ENCODE measurements at regions not wholly inside any gene's neighbourhood (a gene's known extent, or its start where the extent isn't known, plus 50 kb on each side); places are given as distances from the start of the nearest gene placed in this dataset.

DNA sequence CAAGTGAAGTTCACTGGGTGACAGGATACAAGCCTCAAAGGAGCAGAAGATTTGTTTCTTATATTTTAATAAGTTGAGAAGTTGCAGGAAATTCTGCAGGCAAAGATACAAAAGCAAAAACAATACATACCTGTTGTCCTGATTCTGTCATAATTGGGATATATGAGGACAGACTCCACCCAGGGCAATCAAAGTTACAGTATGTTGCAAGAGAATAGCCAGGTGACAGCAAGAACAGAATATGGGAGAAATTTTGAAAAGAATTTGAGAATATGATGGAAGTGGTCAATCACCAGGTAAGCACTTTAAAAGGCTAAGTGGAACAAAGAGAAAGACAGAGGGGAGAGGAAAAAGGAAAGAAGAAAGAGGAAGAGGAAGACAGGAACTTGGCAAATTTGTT, 607.6 kb upstream of the ADGRL4 start:
- H3K9me3 ChIP-seq (ENCODE audit: insufficient read depth, low read depth, low read length): no peaks in the 10 kb centered on the region
- H3K27me3 ChIP-seq (ENCODE audit: insufficient read depth, low read length): no peaks in the 10 kb centered on the region
- H3K36me3 ChIP-seq (ENCODE audit: insufficient read depth, low read depth, low read length): no peaks in the 10 kb centered on the region
- H3K4me3 ChIP-seq (ENCODE audit: low read length): no peak overlapping the region
- H3K27ac ChIP-seq (ENCODE audit: low read length): no peak overlapping the region
- H3K4me1 ChIP-seq (ENCODE audit: insufficient read depth, low read length): no peaks in the 10 kb centered on the region
- no peak overlapping the region for H3K9ac ChIP-seq (ENCODE audit: low read depth, low read length)

DNA sequence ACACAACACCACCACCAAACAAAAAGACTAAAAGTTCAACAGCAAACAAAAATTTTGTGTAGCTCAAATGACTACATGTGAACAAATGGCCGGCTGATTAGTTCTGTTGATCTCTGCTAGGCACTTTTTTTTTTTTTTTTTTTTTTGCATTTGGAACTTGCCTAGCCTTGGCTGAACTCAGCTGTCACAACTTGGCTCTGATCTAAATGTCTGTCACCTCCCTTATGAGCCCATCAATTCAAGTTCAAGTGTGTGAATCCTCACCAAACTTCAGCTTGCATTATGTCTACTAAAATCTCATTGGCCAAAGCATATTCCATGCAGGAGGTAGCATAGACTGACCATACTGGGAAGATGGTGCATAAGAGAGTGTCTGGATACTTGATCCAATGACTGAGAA, 606.5 kb upstream of the ADGRL4 start:
- Histone ChIP-seq H3K27me3 (ENCODE audit: insufficient read depth, low read length) (no peaks in the 10 kb centered on the region), H3K4me3 (ENCODE audit: low read length) (no peak overlapping the region), H3K27ac (ENCODE audit: low read length) (no peak overlapping the region), H3K9me3 (ENCODE audit: insufficient read depth, low read depth, low read length) (no peaks in the 10 kb centered on the region), H3K4me1 (ENCODE audit: insufficient read depth, low read length) (no peaks in the 10 kb centered on the region), H3K9ac (ENCODE audit: low read depth, low read length) (no peak overlapping the region), H3K36me3 (ENCODE audit: insufficient read depth, low read depth, low read length) (no peaks in the 10 kb centered on the region)

DNA sequence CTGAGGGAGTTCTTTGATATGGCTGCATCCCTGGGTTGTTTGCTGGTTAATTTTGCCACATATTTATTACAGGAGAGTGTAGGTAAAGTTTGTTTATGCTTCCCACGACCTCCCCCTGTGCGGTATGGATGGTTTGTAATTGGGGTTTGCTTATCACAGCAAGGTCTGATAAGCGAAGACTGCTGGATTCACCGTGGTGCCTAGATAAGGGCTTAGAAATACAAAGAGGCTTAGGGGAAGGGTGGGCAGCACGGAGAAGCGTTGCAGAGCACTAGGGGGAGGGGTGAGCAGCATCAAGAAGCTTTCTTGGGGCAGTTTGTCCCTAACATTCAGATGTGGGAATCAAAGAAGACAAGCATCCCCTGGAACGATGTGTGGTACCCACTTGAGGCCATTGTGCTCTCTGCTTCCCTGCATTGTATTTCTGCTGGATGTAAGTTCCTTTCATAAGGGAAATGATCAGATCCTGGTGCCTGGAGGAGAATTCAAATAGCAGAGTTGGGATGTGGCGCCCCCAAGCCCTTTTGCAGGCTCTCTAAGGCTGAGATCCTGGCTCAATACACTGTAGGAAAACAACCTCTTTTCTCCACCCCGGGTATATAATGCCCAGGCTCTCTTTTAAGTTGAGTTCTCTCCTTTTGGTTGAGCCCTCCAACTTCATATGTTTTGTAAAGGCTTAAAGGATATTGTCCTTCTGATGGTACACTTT, 598.1 kb upstream of the ADGRL4 start:
- no peak overlapping the region for H3K27ac ChIP-seq (ENCODE audit: low read length)
- H3K9ac ChIP-seq (ENCODE audit: low read depth, low read length): no peak overlapping the region
- no peaks in the 10 kb centered on the region for H3K9me3 ChIP-seq (ENCODE audit: insufficient read depth, low read depth, low read length)
- H3K27me3 ChIP-seq (ENCODE audit: insufficient read depth, low read length): peaks cover 29% of the 10 kb centered on the region; the same call in 1 of the 2 replicates
- peak overlapping the region; percentile 6; the same call in 1 of the 2 replicates for H3K4me3 ChIP-seq (ENCODE audit: low read length)
- H3K4me1 ChIP-seq (ENCODE audit: insufficient read depth, low read length): peaks cover 8% of the 10 kb centered on the region; the same call in 1 of the 2 replicates
- no peaks in the 10 kb centered on the region for H3K36me3 ChIP-seq (ENCODE audit: insufficient read depth, low read depth, low read length)

DNA sequence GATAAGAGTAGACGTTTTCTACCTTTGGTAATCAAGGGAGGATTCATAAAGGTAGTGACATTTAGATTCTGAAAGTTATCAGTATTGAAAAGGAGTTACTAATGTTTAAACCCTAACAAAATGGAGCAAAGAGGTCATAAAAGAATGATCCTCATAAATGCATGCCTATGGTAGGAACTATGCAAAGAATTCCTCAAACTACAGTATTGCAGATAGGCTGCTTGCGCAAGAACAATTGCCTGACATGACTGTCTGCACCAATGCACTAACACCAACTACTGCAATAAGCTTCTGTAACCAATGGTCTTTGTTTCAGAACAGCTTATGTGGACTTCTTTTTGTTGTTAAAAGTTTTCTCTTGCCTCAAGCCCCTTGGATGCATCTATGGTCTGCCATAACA, 597.3 kb upstream of the ADGRL4 start:
- Histone ChIP-seq H3K4me3 (ENCODE audit: low read length) (no peak overlapping the region), H3K9ac (ENCODE audit: low read depth, low read length) (no peak overlapping the region), H3K36me3 (ENCODE audit: insufficient read depth, low read depth, low read length) (no peaks in the 10 kb centered on the region), H3K4me1 (ENCODE audit: insufficient read depth, low read length) (peaks cover 8% of the 10 kb centered on the region; the same call in 1 of the 2 replicates), H3K27ac (ENCODE audit: low read length) (no peak overlapping the region), H3K27me3 (ENCODE audit: insufficient read depth, low read length) (peaks cover 29% of the 10 kb centered on the region; the same call in 1 of the 2 replicates), H3K9me3 (ENCODE audit: insufficient read depth, low read depth, low read length) (no peaks in the 10 kb centered on the region)

DNA sequence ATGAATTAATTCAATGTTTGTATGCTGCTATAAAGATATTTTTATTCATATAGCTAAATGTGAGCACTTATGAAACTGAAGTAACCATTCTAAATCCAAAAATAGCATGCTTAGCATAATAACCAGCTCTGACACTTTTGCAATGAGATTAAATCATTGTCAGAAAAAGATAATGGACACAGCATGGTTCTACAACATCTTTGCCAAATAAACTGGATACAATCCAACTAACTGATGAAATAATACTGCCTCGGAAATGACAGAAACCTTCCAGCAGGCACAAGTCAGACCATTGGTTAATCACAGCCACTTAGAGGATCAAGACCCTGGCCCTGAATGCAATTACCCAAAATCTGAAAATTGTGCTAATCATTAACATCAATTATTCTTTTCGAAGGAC, 592.7 kb upstream of the ADGRL4 start:
- Histone ChIP-seq H3K9ac (ENCODE audit: low read depth, low read length) (no peak overlapping the region), H3K9me3 (ENCODE audit: insufficient read depth, low read depth, low read length) (no peaks in the 10 kb centered on the region), H3K36me3 (ENCODE audit: insufficient read depth, low read depth, low read length) (no peaks in the 10 kb centered on the region), H3K4me1 (ENCODE audit: insufficient read depth, low read length) (0 out of 2 replicates have a peak, but pooled peaks cover 3% of the 10 kb centered on the region), H3K27me3 (ENCODE audit: insufficient read depth, low read length) (peaks cover 12% of the 10 kb centered on the region; the same call in 1 of the 2 replicates), H3K27ac (ENCODE audit: low read length) (no peak overlapping the region), H3K4me3 (ENCODE audit: low read length) (no peak overlapping the region)

DNA sequence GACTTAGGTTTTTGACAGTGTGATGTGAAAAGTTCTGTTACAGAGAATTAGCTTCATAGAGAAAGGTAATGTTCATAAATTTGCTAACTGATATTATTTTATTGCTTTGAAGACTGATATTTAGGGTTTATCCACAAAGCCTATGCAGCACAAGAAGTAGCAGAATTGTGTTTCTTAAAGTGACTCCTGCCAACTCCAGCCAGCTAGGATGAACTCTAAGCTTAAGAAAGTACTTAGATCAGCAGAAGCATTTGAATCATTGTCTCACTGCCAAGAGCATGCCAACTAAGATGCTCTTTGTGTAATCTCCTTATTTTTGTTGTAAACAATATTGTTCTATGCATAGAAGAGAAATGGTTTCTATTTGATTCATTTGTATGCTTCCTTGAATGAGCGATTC, 589.4 kb upstream of the ADGRL4 start:
- Histone ChIP-seq H3K4me1 (ENCODE audit: insufficient read depth, low read length) (peaks cover 9% of the 10 kb centered on the region; the same call in 1 of the 2 replicates), H3K4me3 (ENCODE audit: low read length) (no peak overlapping the region), H3K27me3 (ENCODE audit: insufficient read depth, low read length) (no peaks in the 10 kb centered on the region), H3K36me3 (ENCODE audit: insufficient read depth, low read depth, low read length) (no peaks in the 10 kb centered on the region), H3K27ac (ENCODE audit: low read length) (no peak overlapping the region), H3K9me3 (ENCODE audit: insufficient read depth, low read depth, low read length) (no peaks in the 10 kb centered on the region), H3K9ac (ENCODE audit: low read depth, low read length) (no peak overlapping the region)

DNA sequence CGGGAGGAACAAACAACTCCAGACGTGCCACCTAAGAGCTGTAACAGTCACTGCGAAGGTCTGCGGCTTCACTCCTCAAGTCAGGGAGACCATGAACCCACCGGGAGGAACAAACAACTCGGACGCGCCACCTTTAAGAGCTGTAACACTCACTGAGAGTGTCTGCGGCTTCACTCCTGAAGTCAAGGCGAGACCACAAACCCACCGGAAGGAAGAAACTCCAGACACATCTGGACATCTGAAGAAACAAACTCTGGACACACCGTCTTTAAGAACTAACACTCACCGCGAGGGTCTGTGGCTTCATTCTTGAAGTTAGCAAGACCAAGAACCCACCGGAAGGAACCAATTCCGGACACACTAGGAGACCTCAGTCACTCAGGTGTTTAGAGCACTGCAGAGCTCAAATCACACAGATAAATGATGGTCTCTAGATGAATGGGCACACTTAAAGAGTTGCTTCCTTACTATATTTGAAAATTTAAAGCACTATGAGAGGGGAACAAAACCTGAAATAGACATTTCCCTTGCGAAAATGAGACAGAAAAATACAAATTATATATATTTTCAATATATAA, 587.7 kb upstream of the ADGRL4 start:
- Histone ChIP-seq H3K27ac (ENCODE audit: low read length) (no peak overlapping the region), H3K4me3 (ENCODE audit: low read length) (no peak overlapping the region), H3K36me3 (ENCODE audit: insufficient read depth, low read depth, low read length) (no peaks in the 10 kb centered on the region), H3K27me3 (ENCODE audit: insufficient read depth, low read length) (no peaks in the 10 kb centered on the region), H3K9me3 (ENCODE audit: insufficient read depth, low read depth, low read length) (no peaks in the 10 kb centered on the region), H3K9ac (ENCODE audit: low read depth, low read length) (no peak overlapping the region), H3K4me1 (ENCODE audit: insufficient read depth, low read length) (peaks cover 25% of the 10 kb centered on the region; the same call in 1 of the 2 replicates)

DNA sequence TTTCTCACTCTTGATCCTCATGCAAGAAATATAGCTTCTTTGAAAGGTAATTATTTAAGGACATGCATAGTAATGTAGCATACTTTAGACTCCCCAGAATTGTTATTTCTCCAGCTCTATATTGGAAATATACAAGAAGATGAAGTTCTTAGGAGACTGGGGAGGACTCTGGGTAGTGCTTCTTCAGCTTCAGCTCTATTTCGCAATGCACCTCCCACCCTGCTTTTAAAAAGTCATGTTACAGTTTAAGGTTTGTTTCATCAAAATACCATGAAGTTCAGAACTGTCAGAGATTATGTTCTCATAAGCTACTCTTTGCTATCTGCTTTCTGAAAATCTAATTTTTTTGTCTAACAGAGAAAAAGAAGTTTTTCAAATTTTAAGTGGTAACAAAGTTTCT, 586.2 kb upstream of the ADGRL4 start:
- peaks cover 34% of the 10 kb centered on the region; the same call in 1 of the 2 replicates for H3K4me1 ChIP-seq (ENCODE audit: insufficient read depth, low read length)
- H3K27ac ChIP-seq (ENCODE audit: low read length): no peak overlapping the region
- H3K4me3 ChIP-seq (ENCODE audit: low read length): no peak overlapping the region
- H3K36me3 ChIP-seq (ENCODE audit: insufficient read depth, low read depth, low read length): no peaks in the 10 kb centered on the region
- H3K9me3 ChIP-seq (ENCODE audit: insufficient read depth, low read depth, low read length): no peaks in the 10 kb centered on the region
- no peaks in the 10 kb centered on the region for H3K27me3 ChIP-seq (ENCODE audit: insufficient read depth, low read length)
- no peak overlapping the region for H3K9ac ChIP-seq (ENCODE audit: low read depth, low read length)

DNA sequence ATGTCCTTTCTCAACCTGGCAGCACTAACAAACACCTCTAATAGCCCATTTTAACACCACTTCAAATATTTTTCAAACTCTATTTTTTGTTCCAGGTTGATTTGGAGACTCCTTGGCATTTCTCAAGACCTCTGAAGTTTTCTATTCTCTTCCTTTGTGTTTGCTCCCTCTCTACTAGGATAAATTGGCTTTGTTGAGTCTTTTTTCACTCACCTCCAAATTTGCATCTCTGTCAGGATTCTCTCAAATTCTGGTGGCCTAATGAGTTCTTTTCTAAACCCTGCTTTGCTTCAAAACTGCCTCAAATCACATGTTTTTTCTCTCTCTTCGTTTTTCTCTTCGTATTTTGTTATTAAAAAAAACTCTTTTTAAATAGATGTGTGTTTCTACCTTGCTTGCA, 582.2 kb upstream of the ADGRL4 start:
- Histone ChIP-seq H3K9ac (ENCODE audit: low read depth, low read length) (peak overlapping the region; percentile 29; the same call in 1 of the 2 replicates), H3K27ac (ENCODE audit: low read length) (no peak overlapping the region), H3K9me3 (ENCODE audit: insufficient read depth, low read depth, low read length) (no peaks in the 10 kb centered on the region; the same call in 1 of the 2 replicates), H3K4me3 (ENCODE audit: low read length) (no peak overlapping the region), H3K4me1 (ENCODE audit: insufficient read depth, low read length) (peaks cover 37% of the 10 kb centered on the region; the same call in 1 of the 2 replicates), H3K27me3 (ENCODE audit: insufficient read depth, low read length) (no peaks in the 10 kb centered on the region), H3K36me3 (ENCODE audit: insufficient read depth, low read depth, low read length) (no peaks in the 10 kb centered on the region)

DNA sequence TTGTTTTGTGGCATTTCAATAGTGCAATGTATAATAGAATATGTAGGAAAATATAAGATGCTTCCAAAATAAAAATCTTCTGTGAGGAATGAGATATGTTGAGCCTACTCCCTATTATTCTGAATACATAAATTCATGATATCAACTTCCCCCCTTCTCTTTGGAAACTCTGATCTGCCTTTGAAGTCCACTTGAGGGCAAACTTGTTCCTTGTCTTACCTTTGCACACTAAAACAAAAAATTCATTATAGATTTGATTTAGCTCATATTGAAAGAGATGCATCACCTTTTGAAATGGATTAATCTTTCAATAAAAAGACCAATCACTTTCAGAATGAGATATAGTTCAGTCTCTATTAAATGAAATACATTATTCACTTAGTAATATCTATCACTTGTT, 580.7 kb upstream of the ADGRL4 start:
- H3K4me3 ChIP-seq (ENCODE audit: low read length): no peak overlapping the region
- no peaks in the 10 kb centered on the region for H3K27me3 ChIP-seq (ENCODE audit: insufficient read depth, low read length)
- H3K27ac ChIP-seq (ENCODE audit: low read length): no peak overlapping the region
- H3K9ac ChIP-seq (ENCODE audit: low read depth, low read length): no peak overlapping the region
- H3K4me1 ChIP-seq (ENCODE audit: insufficient read depth, low read length): peaks cover 37% of the 10 kb centered on the region; the same call in 1 of the 2 replicates
- H3K9me3 ChIP-seq (ENCODE audit: insufficient read depth, low read depth, low read length): no peaks in the 10 kb centered on the region; the same call in 1 of the 2 replicates
- no peaks in the 10 kb centered on the region for H3K36me3 ChIP-seq (ENCODE audit: insufficient read depth, low read depth, low read length)

DNA sequence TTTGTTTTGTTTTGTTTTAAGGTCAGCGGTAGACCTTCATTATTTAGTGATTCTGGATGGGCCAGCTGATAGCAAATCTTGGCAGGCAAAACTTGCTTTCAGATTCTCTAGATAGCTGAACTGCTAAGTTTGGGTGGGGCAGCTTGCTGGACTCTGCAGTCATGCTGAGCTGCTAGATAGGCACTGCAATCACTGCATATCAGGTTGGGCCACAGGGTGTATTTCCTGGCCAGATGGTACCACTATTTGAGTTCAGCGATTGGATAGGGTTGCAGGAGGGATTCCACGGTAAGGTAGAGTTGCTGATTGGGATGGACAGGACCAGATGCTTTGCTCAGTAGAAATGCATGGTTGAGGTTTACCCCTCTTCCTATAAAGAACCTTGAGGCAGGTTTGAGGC, 579.3 kb upstream of the ADGRL4 start:
- H3K27ac ChIP-seq (ENCODE audit: low read length): no peak overlapping the region
- no peaks in the 10 kb centered on the region for H3K36me3 ChIP-seq (ENCODE audit: insufficient read depth, low read depth, low read length)
- no peak overlapping the region for H3K9ac ChIP-seq (ENCODE audit: low read depth, low read length)
- no peak overlapping the region for H3K4me3 ChIP-seq (ENCODE audit: low read length)
- H3K27me3 ChIP-seq (ENCODE audit: insufficient read depth, low read length): no peaks in the 10 kb centered on the region
- no peaks in the 10 kb centered on the region; the same call in 1 of the 2 replicates for H3K9me3 ChIP-seq (ENCODE audit: insufficient read depth, low read depth, low read length)
- peaks cover 27% of the 10 kb centered on the region; the same call in 1 of the 2 replicates for H3K4me1 ChIP-seq (ENCODE audit: insufficient read depth, low read length)

DNA sequence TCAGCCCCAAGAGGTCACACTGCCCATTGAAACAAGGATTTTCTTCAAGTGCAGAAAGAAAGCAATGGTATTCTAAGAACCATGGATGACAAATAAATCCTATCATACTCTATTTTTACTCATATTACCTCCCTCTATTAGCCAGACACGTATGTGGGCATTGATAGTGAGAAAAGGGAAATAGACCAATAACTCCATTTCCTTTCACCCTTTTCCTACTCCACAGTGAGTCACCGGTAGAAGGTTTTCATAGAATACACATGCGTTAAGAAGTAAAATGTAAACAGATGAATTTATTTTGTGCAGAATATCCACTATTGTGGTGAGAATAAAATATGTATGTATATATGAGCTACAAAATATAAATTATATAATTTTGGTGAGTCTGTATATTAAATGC, 568.9 kb upstream of the ADGRL4 start:
- Histone ChIP-seq H3K9ac (ENCODE audit: low read depth, low read length) (no peak overlapping the region), H3K36me3 (ENCODE audit: insufficient read depth, low read depth, low read length) (no peaks in the 10 kb centered on the region), H3K27me3 (ENCODE audit: insufficient read depth, low read length) (no peaks in the 10 kb centered on the region), H3K9me3 (ENCODE audit: insufficient read depth, low read depth, low read length) (no peaks in the 10 kb centered on the region), H3K4me3 (ENCODE audit: low read length) (no peak overlapping the region), H3K27ac (ENCODE audit: low read length) (no peak overlapping the region), H3K4me1 (ENCODE audit: insufficient read depth, low read length) (no peaks in the 10 kb centered on the region)

Data from iPS-20b (cell line).